Stimulated activated CD4-positive, alpha-beta T cell treated with anti-CD3 and anti-CD28 coated beads, Interleukin-4, amount 100 ng/mL, for 24 hours (primary cell): ENCODE measurements at regions not wholly inside any gene's neighbourhood (a gene's known extent, or its start where the extent isn't known, plus 50 kb on each side); places are given as distances from the start of the nearest gene placed in this dataset.

Experiments used
- DNase-seq: peaks from one replicate; pipeline ENCODE4 v3.0.0-alpha.2; 2020

- DNase-seq = no peak
Measured at GRCh38 chr12:125687820-125688219, 622.6 kb downstream of the AACS start.

DNA sequence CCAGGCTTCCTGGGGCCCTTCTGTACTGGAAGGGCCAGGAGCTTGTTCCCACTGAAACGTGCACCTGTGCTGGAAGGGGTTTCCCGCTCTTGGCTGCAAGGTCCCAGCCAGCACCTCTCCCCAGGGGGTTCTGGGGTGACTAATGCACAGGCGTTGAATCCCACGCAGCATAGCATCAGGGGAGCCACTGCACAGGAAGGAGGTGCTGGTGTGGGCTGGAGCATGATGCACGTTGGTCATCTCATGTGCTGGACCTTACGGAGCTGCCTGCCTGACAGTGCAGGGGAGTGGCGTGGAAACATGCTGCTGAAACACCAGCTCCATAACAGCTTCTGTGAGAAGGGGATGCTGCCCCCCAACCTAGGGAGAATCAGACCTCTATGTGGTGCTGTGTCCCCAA, 623.0 kb downstream of the AACS start:
- no peak for DNase-seq

DNA sequence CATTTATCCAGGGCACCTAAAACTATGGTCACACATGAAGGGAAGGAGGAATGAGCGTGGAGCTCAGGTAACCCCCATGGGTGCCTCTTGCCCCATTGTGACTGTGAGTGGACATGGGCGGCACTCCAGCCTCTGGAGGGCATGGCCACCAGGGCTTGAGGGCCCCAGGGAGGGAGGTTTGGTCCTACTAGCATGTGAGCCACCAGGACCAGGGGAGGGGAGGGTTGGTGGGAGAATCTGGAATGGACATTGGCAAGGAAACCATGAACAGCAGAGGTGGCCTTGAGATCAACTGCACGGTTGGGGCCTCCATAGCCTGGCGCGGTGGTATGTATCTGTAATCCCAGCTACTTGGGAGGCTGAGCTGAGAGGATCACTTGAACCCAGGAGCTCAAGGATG, 623.6 kb downstream of the AACS start:
- DNase-seq = no peak

GRCh38 chr12:125689576-125690410, 624.6 kb downstream of the AACS start:
- no peak for DNase-seq

- DNase-seq = no peak
Measured at GRCh38 chr12:125690841-125691240, 625.6 kb downstream of the AACS start.

DNA sequence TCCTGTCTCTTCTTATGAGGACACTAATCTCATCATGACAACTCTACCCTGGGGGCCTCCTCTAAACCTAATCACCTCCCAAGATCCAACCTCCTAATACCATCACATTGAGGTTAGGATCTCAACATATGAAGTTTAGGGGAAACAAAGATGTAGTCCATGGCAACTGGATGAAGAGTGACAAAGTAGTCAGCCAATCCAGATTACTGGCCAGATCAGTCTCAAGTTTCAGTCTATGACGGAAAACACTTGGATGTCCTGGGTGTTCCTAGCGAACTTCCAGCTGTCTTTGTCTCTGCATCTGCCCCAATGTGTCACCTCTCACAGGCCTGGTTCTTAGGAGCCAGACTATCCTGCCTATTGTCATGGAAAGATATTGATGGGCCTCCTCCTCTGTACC, 630.8 kb downstream of the AACS start:
- no peak for DNase-seq

DNA sequence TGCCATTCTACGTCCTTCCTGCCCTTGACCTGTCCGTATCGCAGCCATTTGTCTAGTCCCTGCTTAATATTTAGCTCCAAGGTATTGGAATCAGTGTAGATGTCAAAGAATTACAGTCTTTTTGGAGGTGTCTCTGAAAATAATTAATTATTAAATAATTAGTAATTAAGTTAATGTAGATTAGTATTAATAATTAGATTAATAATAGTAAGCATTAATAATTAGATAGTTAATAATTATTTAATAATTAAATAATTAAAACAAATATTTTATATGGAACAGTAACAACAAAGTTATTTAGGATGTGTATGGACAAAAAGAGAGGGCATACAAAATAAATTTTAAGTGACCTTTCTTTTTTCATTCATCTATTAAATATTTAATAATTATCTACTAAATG, 639.6 kb downstream of the AACS start:
- no peak for DNase-seq

DNA sequence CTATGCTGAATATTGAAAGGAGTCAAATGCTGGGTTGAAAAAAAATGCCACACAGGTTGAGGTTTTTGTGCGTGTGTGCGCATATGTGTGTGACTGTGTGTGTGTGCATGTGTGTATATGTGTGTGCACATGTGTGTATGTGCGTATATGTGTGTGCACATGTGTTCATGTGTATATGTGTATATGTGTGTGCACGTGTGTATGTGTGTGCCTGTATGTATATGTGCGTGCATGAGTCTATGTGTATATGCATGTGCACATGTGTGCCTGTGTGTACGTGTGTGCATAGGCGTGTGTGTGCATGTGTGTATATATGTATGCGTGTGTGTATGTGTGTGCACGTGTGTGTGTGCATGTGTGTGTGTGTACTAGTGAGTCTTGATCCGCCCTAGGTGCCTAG, 655.7 kb downstream of the AACS start:
- DNase-seq = no peak

- no peak for DNase-seq
Measured at GRCh38 chr12:125734137-125734536, 668.9 kb downstream of the AACS start.

DNA sequence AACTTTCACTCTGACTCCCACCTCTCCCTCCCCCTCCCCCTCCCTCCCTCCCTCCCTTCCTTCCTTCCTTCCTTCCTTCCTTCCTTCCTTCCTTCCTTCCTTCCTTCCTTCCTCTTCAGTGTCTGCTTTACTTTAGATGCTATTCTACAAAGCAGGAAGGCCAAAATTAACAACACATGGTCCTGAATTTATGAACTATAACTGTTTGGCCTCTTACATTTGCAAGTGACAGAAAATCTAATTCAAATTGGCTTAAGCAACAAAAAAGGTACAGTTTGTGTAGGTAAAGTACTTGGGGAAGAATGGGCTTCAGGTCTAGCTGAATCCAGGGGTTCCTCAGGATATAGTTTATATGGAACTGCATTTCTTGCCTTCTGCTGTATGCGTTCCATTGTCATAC, 673.0 kb downstream of the AACS start:
- no peak for DNase-seq

DNA sequence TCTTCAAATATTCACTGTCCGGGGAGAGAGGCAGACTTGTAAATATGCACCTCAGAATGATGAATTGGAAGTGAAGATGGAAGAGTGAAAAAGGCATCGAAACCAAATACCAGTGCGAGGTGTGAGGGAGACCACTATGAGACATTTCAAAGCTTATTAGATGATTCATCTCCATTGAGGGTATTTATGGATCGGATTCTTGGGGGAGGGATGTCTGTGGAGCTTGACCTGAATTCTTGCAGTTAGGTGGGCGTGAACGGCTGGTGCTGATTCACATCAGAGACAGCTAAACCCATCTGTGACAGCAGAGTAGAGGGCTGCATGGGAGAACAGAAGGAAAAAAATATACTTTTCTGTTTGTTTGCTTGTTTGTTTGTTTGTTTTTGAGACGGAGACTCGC, 677.2 kb downstream of the AACS start:
- no peak for DNase-seq

GRCh38 chr12:125744201-125744600, 679.0 kb downstream of the AACS start:
- no peak for DNase-seq

DNA sequence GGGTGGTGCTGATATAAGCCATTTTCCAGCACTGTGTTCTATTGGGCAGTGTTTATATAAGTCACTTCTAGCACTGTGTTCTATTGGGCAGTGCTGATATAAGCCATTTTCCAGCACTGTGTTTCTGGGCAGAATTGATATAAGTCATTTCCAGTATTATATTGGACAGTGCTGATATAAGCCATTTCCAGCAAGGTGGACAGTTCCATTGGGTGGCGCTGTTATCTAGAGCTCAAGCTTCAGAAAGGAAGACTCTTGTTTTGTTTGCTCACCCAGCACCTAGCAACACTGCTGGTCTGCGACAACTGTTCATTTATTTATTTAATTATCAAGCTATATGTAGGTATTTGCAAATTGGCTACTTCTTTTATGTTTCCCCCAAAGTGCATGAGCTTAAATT, 690.3 kb downstream of the AACS start:
- DNase-seq = no peak

DNA sequence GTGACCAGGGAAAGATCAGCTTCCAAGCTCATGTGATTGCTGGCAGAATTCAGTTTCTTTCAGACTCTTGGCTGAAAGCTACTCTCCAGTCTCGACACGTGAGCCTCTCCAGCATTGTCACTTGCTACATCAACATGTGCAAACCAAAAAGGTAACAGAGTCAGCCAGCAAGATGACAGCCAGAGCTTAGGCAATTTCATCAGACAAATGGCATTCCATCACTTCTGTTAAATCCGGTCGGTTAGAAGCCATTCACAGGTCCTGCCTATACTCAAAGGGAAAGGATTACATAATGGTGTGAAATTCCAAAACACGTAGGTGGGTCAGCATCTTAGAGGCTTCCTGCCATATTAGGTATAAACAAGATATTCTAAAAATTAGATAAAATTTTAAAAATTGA, 700.9 kb downstream of the AACS start:
- DNase-seq = no peak

- DNase-seq = no peak
Measured at GRCh38 chr12:125772403-125772802, 707.2 kb downstream of the AACS start.

- DNase-seq = no peak
Measured at GRCh38 chr12:125773033-125773640, 707.9 kb downstream of the AACS start.

- no peak for DNase-seq
Measured at GRCh38 chr12:125775507-125775906, 710.3 kb downstream of the AACS start.

- DNase-seq = no peak
Measured at GRCh38 chr12:125776212-125776611, 711.0 kb downstream of the AACS start.

DNA sequence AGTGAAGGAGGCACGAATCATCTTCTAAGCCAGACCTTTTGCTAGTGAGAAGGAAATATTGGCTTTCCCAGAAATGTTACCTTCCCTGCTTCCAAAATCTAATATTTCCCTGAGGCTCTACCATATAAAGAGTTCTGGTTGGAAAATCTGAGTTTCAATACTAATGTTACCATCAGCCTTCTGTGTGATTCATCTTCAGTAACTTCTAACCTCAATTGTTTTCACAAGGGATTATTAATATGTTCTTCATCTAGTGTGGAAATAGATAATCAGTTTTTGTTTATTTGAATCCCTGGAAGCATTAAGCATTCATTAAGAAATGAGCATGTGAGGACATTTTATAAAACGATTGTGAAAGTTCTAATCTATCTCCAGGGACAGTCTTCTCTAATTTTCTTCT, 720.9 kb downstream of the AACS start:
- no peak for DNase-seq

GRCh38 chr12:125794401-125794800, 729.2 kb downstream of the AACS start:
- DNase-seq = no peak

- DNase-seq = no peak
Measured at GRCh38 chr12:125797421-125798175, 732.4 kb downstream of the AACS start.

GRCh38 chr12:125804660-125805059, 739.4 kb downstream of the AACS start:
- no peak for DNase-seq

DNA sequence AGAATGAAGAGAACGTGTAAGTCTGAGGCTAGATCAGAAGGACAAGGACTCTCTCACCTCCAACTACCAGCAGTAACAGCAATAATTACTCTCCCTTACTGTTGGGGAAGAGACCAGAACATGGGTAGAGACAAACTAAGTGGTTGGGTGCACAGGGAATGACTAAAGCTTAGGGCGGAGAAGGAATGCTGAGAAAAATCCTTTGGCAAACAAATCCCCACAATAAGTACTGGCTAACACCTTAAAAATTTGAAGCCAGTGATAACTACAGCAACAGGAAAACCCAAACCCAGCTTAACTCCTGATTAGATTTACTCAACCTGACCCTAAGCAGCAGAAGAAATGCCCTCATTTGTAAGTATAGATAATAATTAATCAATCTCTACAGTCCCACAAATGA, 759.0 kb downstream of the AACS start:
- DNase-seq = no peak

DNA sequence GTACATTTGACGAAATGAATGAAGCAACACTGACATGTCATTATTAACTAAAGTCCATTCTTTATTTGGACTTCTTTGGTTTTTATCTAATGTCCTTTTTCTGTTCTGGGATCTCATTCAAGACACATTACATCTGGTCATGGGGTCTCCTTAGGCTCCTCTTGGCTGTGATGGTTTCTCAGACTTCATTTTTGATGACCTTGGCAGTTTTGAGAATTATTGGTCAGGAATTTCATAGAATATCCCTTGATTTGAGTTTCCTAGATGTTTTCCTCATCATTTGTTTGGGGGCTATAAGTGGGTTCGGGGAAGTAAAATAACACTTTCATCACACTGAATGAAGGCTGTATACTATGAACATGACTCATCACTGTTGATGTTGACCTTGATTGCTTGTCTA, 770.6 kb downstream of the AACS start:
- DNase-seq = no peak
